T47D (cell line): ENCODE measurements at regions not wholly inside any gene's neighbourhood (a gene's known extent, or its start where the extent isn't known, plus 50 kb on each side); places are given as distances from the start of the nearest gene placed in this dataset.
"Not testable (repeated sequence)": the region's sequence is repeated elsewhere in the genome, so short reads cannot be mapped to it uniquely, and the experiment has no call there.

ENCODE experiments used
- DNase-seq, 2 experiments: peaks; one replicate each; pipeline versions ENCODE4 v3.0.0 to v3.0.0-alpha.2; 2011 to 2012; ENCODE audit warnings: low read depth in 1 of 2, low spot score in 1 of 2
- JUND ChIP-seq: IDR thresholded peaks from 2 replicates; pipeline ENCODE4 v1.6.1; 2012; ENCODE audit warnings: low read depth
- in situ Hi-C: cut with HindIII; loops from 2 replicates; pipeline ENCODE4 v1.10.0; 2016; ENCODE audit warnings: low sequenced_read_pairs, low pct_unique_long_range_greater_than_20kb

GRCh38 chr1:199932462-199932861 lies 95.0 kb upstream of the NR5A2 start:
- TF ChIP-seq JUND, result no peak
- in situ Hi-C loops, result no loop called here
- DNase-seq, result no peak

GRCh38 chr1:199936441-199936840 lies 91.1 kb upstream of the NR5A2 start:
- in situ Hi-C loops, result no loop called here
- no peak for DNase-seq
- no peak for TF ChIP-seq JUND

- no peak for DNase-seq
- no peak for TF ChIP-seq JUND
- in situ Hi-C loops, result no loop called here
These were observed 90.3 kb upstream of the NR5A2 start for GRCh38 chr1:199937161-199937560.

GRCh38 chr1:199937661-199938060 lies 89.8 kb upstream of the NR5A2 start:
- in situ Hi-C loops, result no loop called here
- TF ChIP-seq JUND, result no peak

GRCh38 chr1:199944986-199945385 lies 82.5 kb upstream of the NR5A2 start:
- no peak for TF ChIP-seq JUND
- DNase-seq, result no peak
- in situ Hi-C loops, result no loop called here

More at GRCh38 chr1:199937661-199938060, 89.8 kb upstream of the NR5A2 start:
- DNase-seq, result no peak

- no peak for TF ChIP-seq JUND
- in situ Hi-C loops, result no loop called here
- DNase-seq, result no peak
These were observed 81.9 kb upstream of the NR5A2 start for GRCh38 chr1:199945591-199945990.

GRCh38 chr1:199946305-199947155 lies 81.0 kb upstream of the NR5A2 start:
- in situ Hi-C loops, result no loop called here
- DNase-seq, result no peak
- TF ChIP-seq JUND, result no peak

GRCh38 chr1:199948587-199949280 lies 78.8 kb upstream of the NR5A2 start:
- in situ Hi-C loops, result no loop called here
- peak in 1 of 2 experiments; percentile 68 for DNase-seq
- no peak for TF ChIP-seq JUND

- in situ Hi-C loops, DNase-seq: not testable (repeated sequence)
These were observed 76.5 kb upstream of the NR5A2 start for GRCh38 chr1:199951005-199951404.

- no peak for TF ChIP-seq JUND
- no peak for DNase-seq
- in situ Hi-C loops, result no loop called here
These were observed 73.9 kb upstream of the NR5A2 start for GRCh38 chr1:199953651-199954050.

GRCh38 chr1:199954699-199955098 lies 72.8 kb upstream of the NR5A2 start:
- peak; percentile 41 to 55 for DNase-seq
- no peak for TF ChIP-seq JUND
- in situ Hi-C loops, result no loop called here

GRCh38 chr1:199955235-199955634 lies 72.3 kb upstream of the NR5A2 start:
- TF ChIP-seq JUND, result no peak
- in situ Hi-C loops, result no loop called here
- DNase-seq, result no peak

- in situ Hi-C loops, result no loop called here
- peak in 1 of 2 experiments; percentile 40 for DNase-seq
- TF ChIP-seq JUND, result no peak
These were observed 71.5 kb upstream of the NR5A2 start for GRCh38 chr1:199956005-199956404.
